Progenitor cell of endocrine pancreas (in vitro differentiated cells): ENCODE measurements at regions not wholly inside any gene's neighbourhood (a gene's known extent, or its start where the extent isn't known, plus 50 kb on each side); places are given as distances from the start of the nearest gene placed in this dataset.
A peak's percentile ranks its signal among the peaks of the same experiment; 100 is the strongest.
"Not testable (repeated sequence)": the region's sequence is repeated elsewhere in the genome, so short reads cannot be mapped to it uniquely, and the experiment has no call there.

Experiments
- DNase-seq: peaks from one replicate; pipeline ENCODE4 v3.0.0; 2021; ENCODE audit warnings: low spot score; ENCODE audit not compliant: unreplicated experiment
- H3K27ac Mint-ChIP-seq: 2 replicates; pipeline ENCODE4 v1.8.0; 2021; ENCODE audit warnings: mild to moderate bottlenecking, moderate library complexity, mixed read lengths
- H3K27me3 Mint-ChIP-seq: 2 replicates; pipeline ENCODE4 v1.8.0; 2021; ENCODE audit warnings: mixed read lengths
- H3K36me3 Mint-ChIP-seq: 2 replicates; pipeline ENCODE4 v1.8.0; 2022; ENCODE audit warnings: mixed read lengths; ENCODE audit not compliant: insufficient read depth
- H3K4me1 Mint-ChIP-seq: 2 replicates; pipeline ENCODE4 v1.8.0; 2021; ENCODE audit warnings: low read depth, mixed read lengths
- H3K4me3 Mint-ChIP-seq: 2 replicates; pipeline ENCODE4 v1.8.0; 2021; ENCODE audit warnings: low read depth, mild to moderate bottlenecking, moderate library complexity, mixed read lengths
- H3K9me3 Mint-ChIP-seq: 2 replicates; pipeline ENCODE4 v1.8.0; 2021; ENCODE audit warnings: low read depth, mixed read lengths
- CTCF ChIP-seq: fragments of 200-600 bp; sonication (generic); IDR thresholded peaks from one replicate; pipeline ENCODE4 v1.5.0; 2021; ENCODE audit warnings: antibody characterized with exemption, mild to moderate bottlenecking; ENCODE audit not compliant: unreplicated experiment

- TF ChIP-seq CTCF: no peak
- no peaks in the 10 kb centered on the region for H3K27me3 Mint-ChIP-seq
- no peak overlapping the region for H3K4me3 Mint-ChIP-seq
- no peak for DNase-seq
- H3K27ac Mint-ChIP-seq: no peak overlapping the region
- H3K9me3 Mint-ChIP-seq: peaks cover 4% of the 10 kb centered on the region
- H3K4me1 Mint-ChIP-seq: peaks cover 2% of the 10 kb centered on the region
- no peaks in the 10 kb centered on the region for H3K36me3 Mint-ChIP-seq
Measured at GRCh38 chr1:194843077-194843476, 1656.7 kb upstream of the B3GALT2 start.

GRCh38 chr1:194833111-194833510 is 1646.7 kb upstream of the B3GALT2 start:
- Mint-ChIP-seq H3K9me3 (peaks cover 4% of the 10 kb centered on the region), H3K36me3 (no peaks in the 10 kb centered on the region), H3K27ac (no peak overlapping the region), H3K27me3 (no peaks in the 10 kb centered on the region), H3K4me3 (no peak overlapping the region), H3K4me1 (peaks cover 5% of the 10 kb centered on the region)
- no peak for DNase-seq
- TF ChIP-seq CTCF: no peak

- not testable (repeated sequence) for H3K4me3 Mint-ChIP-seq, DNase-seq, H3K36me3 Mint-ChIP-seq, H3K27ac Mint-ChIP-seq, H3K27me3 Mint-ChIP-seq, H3K9me3 Mint-ChIP-seq, H3K4me1 Mint-ChIP-seq
Measured at GRCh38 chr1:194831595-194831994, 1645.2 kb upstream of the B3GALT2 start.

GRCh38 chr1:194830387-194830786 is 1644.0 kb upstream of the B3GALT2 start:
- Mint-ChIP-seq H3K9me3 (no peaks in the 10 kb centered on the region), H3K36me3 (no peaks in the 10 kb centered on the region), H3K4me3 (no peak overlapping the region), H3K27me3 (no peaks in the 10 kb centered on the region), H3K27ac (no peak overlapping the region), H3K4me1 (peaks cover 5% of the 10 kb centered on the region)
- no peak for DNase-seq
- TF ChIP-seq CTCF: no peak

GRCh38 chr1:194829492-194829891 is 1643.1 kb upstream of the B3GALT2 start:
- Mint-ChIP-seq H3K4me3 (no peak overlapping the region), H3K4me1 (peaks cover 5% of the 10 kb centered on the region), H3K36me3 (no peaks in the 10 kb centered on the region), H3K9me3 (no peaks in the 10 kb centered on the region), H3K27me3 (no peaks in the 10 kb centered on the region), H3K27ac (no peak overlapping the region)
- DNase-seq: no peak
- TF ChIP-seq CTCF: no peak

GRCh38 chr1:194825382-194825781 is 1639.0 kb upstream of the B3GALT2 start:
- H3K36me3 Mint-ChIP-seq: no peaks in the 10 kb centered on the region

More at GRCh38 chr1:194825382-194825781, 1639.0 kb upstream of the B3GALT2 start:
- Mint-ChIP-seq H3K9me3 (no peaks in the 10 kb centered on the region), H3K27ac (no peak overlapping the region), H3K4me1 (peaks cover 5% of the 10 kb centered on the region), H3K27me3 (no peaks in the 10 kb centered on the region), H3K4me3 (no peak overlapping the region)
- no peak for DNase-seq
- peak; percentile 27 for TF ChIP-seq CTCF
